Astrocyte of the spinal cord (primary cell): ENCODE measurements at regions not wholly inside any gene's neighbourhood (a gene's known extent, or its start where the extent isn't known, plus 50 kb on each side); places are given as distances from the start of the nearest gene placed in this dataset.
"Not testable (repeated sequence)": the region's sequence is repeated elsewhere in the genome, so short reads cannot be mapped to it uniquely, and the experiment has no call there.

Experiments
- DNase-seq: peaks from one replicate; pipeline ENCODE4 v3.0.0; 2011; ENCODE audit warnings: low read depth, low spot score
- H3K4me3 ChIP-seq: 2 replicates; pipeline ENCODE4 v1.5.1; 2011; ENCODE audit warnings: low read depth, mild to moderate bottlenecking, low read length, moderate library complexity
- in situ Hi-C: cut with HindIII; loops from 2 replicates; pipeline ENCODE4 v1.10.0; 2017; ENCODE audit warnings: low sequenced_read_pairs
- TF ChIP-seq, protein P1 (sequence below): IDR thresholded peaks from 2 replicates; pipeline ENCODE4 v1.5.1; 2012; ENCODE audit warnings: low read depth, mild to moderate bottlenecking, low read length, inconsistent platforms

DNA sequence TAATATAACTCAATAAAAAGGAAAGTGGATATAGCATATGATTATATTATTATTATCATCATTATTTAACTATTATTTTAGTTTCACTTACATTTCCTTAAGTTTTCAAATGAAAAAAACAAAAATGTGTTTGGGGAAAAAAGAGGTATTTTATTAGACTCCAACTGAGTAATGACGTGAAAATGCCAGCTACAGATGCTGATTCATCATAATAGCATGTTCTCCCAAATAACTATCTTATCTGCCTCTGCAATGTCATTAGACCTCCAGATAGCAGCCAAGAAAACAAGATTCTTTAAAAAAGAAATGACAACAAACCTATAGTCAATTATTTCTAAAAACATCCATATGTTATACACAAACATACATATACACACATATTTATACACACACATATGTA, 1071.9 kb upstream of the TMPRSS15 start:
- TF ChIP-seq, protein P1, sequence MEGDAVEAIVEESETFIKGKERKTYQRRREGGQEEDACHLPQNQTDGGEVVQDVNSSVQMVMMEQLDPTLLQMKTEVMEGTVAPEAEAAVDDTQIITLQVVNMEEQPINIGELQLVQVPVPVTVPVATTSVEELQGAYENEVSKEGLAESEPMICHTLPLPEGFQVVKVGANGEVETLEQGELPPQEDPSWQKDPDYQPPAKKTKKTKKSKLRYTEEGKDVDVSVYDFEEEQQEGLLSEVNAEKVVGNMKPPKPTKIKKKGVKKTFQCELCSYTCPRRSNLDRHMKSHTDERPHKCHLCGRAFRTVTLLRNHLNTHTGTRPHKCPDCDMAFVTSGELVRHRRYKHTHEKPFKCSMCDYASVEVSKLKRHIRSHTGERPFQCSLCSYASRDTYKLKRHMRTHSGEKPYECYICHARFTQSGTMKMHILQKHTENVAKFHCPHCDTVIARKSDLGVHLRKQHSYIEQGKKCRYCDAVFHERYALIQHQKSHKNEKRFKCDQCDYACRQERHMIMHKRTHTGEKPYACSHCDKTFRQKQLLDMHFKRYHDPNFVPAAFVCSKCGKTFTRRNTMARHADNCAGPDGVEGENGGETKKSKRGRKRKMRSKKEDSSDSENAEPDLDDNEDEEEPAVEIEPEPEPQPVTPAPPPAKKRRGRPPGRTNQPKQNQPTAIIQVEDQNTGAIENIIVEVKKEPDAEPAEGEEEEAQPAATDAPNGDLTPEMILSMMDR = no peak
- DNase-seq = peak; percentile 17
- in situ Hi-C loops = no loop called here
- no peak overlapping the region for H3K4me3 ChIP-seq

DNA sequence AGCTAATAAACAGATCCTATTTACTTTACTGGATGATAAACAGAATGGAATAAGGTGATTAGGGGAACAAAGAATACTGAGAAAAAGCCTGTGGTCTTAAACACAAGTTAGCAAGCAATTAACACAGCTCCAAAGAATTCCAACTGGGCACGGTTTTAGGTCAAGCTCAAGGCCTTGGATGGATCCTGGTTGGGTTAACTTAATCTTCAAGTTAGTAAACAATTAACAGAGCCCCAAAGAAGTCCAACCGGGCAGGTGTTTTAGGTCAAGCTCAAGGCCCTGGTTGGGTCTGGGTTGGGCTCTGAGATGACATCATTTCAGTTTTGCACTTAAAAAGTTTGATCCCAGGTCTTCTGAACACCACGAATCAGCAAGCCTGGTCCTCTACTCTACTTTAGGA, 1086.3 kb upstream of the TMPRSS15 start:
- no peak overlapping the region for H3K4me3 ChIP-seq
- in situ Hi-C loops = no loop called here
- TF ChIP-seq, protein P1 = no peak
- no peak for DNase-seq

DNA sequence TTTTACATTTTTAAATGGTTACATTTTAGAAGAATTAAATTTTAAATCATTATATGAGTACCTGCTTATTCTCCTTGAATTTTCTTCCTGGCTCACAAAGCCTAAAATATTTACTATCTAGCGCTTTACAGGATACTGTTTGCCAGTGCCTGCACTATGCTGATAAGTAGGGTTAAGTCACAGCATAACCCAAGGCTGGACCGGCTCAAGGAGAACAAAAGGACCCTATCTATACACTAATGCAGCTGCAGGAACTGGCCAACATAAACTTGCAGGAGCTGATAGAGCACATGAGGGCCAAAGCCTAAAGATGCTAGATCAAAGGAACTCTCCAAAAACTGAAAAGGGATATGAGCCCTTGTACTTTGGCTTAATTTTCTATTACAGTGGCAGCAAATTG, 1086.9 kb upstream of the TMPRSS15 start:
- DNase-seq = no peak
- no peak overlapping the region for H3K4me3 ChIP-seq
- in situ Hi-C loops = no loop called here
- TF ChIP-seq, protein P1 = no peak

DNA sequence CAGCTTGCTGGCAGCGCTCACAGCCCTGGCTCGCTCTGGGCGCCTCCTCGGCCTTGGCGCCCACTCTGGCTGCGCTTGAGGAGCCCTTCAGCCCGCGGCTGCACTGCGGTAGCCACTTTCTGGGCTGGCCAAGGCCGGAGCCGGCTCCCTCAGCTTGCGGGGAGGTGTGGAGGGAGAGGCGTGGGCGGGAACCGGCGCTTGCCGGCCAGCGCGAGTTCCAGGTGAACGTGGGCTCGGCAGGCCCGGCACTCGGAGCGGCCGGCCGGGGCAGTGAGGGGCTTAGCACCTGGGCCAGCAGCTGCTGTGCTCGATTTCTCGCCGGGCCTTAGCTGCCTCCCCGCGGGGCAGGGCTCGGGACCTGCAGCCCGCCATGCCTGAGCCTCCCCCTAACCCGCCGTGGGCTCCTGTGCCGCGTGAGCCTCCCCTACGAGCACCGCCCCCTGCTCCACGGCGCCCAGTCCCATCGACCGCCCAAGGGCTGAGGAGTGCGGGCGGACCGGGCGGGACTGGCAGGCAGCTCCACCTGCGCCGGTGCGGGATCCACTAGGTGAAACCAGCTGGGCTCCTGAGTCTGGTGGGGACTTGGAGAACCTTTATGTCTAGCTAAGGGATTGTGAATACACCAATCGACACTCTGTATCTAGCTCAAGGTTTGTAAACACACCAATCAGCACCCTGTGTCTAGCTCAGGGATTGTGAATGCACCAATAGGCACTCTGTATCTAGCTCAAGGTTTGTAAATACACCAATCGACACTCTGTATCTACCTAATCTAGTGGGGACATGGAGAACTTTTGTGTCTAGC, 1090.1 kb upstream of the TMPRSS15 start:
- H3K4me3 ChIP-seq, in situ Hi-C loops, DNase-seq: not testable (repeated sequence)

DNA sequence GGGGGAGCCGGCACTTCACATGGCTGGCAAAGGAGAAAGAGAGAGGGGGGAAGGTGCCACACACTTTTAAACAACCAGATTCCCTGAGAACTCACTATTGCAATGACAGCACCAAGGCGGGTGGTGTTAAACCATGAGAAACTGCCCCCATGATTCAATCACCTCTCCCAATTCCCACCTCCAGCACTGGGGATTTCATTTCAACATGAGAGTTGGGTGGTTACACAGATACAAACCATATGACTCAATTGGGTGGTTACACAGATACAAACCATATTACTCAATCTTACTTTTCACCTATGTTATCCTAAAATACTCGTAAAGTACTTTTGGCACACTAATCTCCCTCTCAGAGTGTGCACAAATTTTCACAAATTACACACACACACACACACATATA, 1097.5 kb upstream of the TMPRSS15 start:
- no peak overlapping the region for H3K4me3 ChIP-seq
- in situ Hi-C loops = no loop called here
- TF ChIP-seq, protein P1 = no peak

DNA sequence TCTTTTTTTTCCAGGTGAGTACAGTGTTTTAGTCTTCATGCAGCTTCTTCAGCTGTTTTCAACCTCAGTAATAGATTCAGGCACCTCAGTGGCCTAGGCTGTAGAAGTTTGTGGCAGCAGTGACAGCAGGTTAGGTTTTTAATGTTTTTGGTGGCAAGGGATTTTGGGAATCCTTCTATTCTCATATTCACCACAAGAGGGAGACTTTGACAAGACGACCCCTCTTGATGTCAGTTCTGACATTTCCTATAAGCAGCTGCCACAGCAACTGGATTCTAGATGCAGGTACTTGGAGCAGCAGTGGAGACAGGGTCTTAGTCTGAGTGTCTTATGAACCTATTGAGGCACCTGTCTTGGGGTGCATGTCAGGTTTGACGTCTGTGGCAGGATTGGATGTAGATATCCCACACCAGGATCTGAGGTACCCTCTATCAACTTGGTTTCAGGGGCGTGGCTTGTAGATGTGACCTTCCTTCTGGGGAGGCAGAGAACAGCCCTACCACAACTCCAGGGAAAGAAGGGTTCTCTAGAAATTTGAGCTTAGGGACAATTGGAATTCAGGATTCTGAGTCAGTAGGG, 1104.2 kb upstream of the TMPRSS15 start:
- TF ChIP-seq, protein P1 = peak; percentile 8
- no peak for DNase-seq
- H3K4me3 ChIP-seq = no peak overlapping the region
- in situ Hi-C loops = no loop called here

More for the DNA sequence above, 1097.5 kb upstream of the TMPRSS15 start:
- no peak for DNase-seq

DNA sequence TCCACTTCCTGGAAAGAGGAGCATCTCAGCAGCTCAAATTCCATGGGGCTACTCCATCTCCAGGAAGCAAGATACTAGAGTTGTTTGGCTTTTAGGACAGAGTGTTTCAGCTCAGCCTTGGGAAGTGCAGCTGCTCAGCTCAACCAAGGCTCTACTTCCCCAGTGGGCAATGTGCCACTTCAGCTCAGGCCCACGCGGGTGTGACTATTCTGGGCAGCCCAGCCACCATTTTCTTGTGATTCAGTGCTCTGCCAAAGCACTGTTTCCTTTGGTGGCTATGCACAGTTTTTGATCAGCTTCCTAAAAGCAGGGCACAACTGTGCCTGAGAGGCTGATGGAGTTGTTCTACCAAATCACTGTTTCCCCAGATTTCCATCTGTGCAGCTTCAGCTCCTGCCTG, 1104.9 kb upstream of the TMPRSS15 start:
- TF ChIP-seq, protein P1 = no peak
- no peak overlapping the region for H3K4me3 ChIP-seq
- in situ Hi-C loops = no loop called here
- DNase-seq = no peak
